Nephron (organoid): ENCODE measurements at regions not wholly inside any gene's neighbourhood (a gene's known extent, or its start where the extent isn't known, plus 50 kb on each side); places are given as distances from the start of the nearest gene placed in this dataset.

Experiments used
- H3K27ac Mint-ChIP-seq, 3 experiments: 2 replicates each; pipeline ENCODE4 v1.8.0; 2020; ENCODE audit warnings: mixed read lengths in 3 of 3, mild to moderate bottlenecking in 2 of 3, moderate library complexity in 1 of 3
- H3K27me3 Mint-ChIP-seq: 2 replicates; pipeline ENCODE4 v1.8.0; 2021; ENCODE audit warnings: low read depth, mild to moderate bottlenecking, moderate library complexity, mixed read lengths
- H3K36me3 Mint-ChIP-seq: 2 replicates; pipeline ENCODE4 v1.8.0; 2020; ENCODE audit warnings: low read depth, mixed read lengths
- H3K4me1 Mint-ChIP-seq: 2 replicates; pipeline ENCODE4 v1.8.0; 2020; ENCODE audit warnings: mixed read lengths
- H3K4me3 Mint-ChIP-seq, 3 experiments: 2 replicates each; pipeline ENCODE4 v1.8.0; 2020; ENCODE audit warnings: mild to moderate bottlenecking in 3 of 3, mixed read lengths in 3 of 3, moderate library complexity in 2 of 3
- H3K9me3 Mint-ChIP-seq: 2 replicates; pipeline ENCODE4 v1.8.0; 2020; ENCODE audit warnings: mixed read lengths
- CTCF ChIP-seq, 3 experiments: fragments of 200-600 bp; sonication (generic); IDR thresholded peaks; one replicate each; pipeline ENCODE4 v1.5.0; 2021; ENCODE audit warnings: antibody characterized with exemption in 3 of 3; ENCODE audit not compliant: unreplicated experiment in 3 of 3

- TF ChIP-seq CTCF (IDR thresholded peaks at IDR 0.05; ENCODE audit: unreplicated experiment in 3 of 3): no peak
- Mint-ChIP-seq H3K27me3 (no peaks in the 10 kb centered on the region), H3K27ac (no peak overlapping the region), H3K4me3 (no peak overlapping the region), H3K4me1 (no peaks in the 10 kb centered on the region), H3K9me3 (no peaks in the 10 kb centered on the region), H3K36me3 (no peaks in the 10 kb centered on the region)
Observed at GRCh38 chr7:85593355-85593754, 406.5 kb upstream of the SEMA3D start.

GRCh38 chr7:85587785-85588184 lies 400.9 kb upstream of the SEMA3D start:
- no peak for TF ChIP-seq CTCF (IDR thresholded peaks at IDR 0.05; ENCODE audit: unreplicated experiment in 3 of 3)
- H3K4me3 Mint-ChIP-seq: no peak overlapping the region
- no peaks in the 10 kb centered on the region for H3K9me3 Mint-ChIP-seq
- no peak overlapping the region for H3K27ac Mint-ChIP-seq
- H3K27me3 Mint-ChIP-seq: no peaks in the 10 kb centered on the region
- H3K36me3 Mint-ChIP-seq: no peaks in the 10 kb centered on the region
- no peaks in the 10 kb centered on the region for H3K4me1 Mint-ChIP-seq

GRCh38 chr7:85586091-85586490 lies 399.2 kb upstream of the SEMA3D start:
- H3K27me3 Mint-ChIP-seq: no peaks in the 10 kb centered on the region
- H3K36me3 Mint-ChIP-seq: no peaks in the 10 kb centered on the region
- H3K27ac Mint-ChIP-seq: no peak overlapping the region
- H3K9me3 Mint-ChIP-seq: no peaks in the 10 kb centered on the region
- no peak for TF ChIP-seq CTCF (IDR thresholded peaks at IDR 0.05; ENCODE audit: unreplicated experiment in 3 of 3)
- H3K4me3 Mint-ChIP-seq: no peak overlapping the region
- H3K4me1 Mint-ChIP-seq: no peaks in the 10 kb centered on the region

- no peaks in the 10 kb centered on the region for H3K9me3 Mint-ChIP-seq
- no peaks in the 10 kb centered on the region for H3K4me1 Mint-ChIP-seq
- no peak for TF ChIP-seq CTCF (IDR thresholded peaks at IDR 0.05; ENCODE audit: unreplicated experiment in 3 of 3)
Observed at GRCh38 chr7:85583131-85583953, 396.5 kb upstream of the SEMA3D start.

GRCh38 chr7:85573844-85574243 lies 387.0 kb upstream of the SEMA3D start:
- no peak overlapping the region for H3K4me3 Mint-ChIP-seq
- peaks cover 5% of the 10 kb centered on the region for H3K4me1 Mint-ChIP-seq
- TF ChIP-seq CTCF (IDR thresholded peaks at IDR 0.05; ENCODE audit: unreplicated experiment in 3 of 3): no peak
- no peaks in the 10 kb centered on the region for H3K27me3 Mint-ChIP-seq
- H3K36me3 Mint-ChIP-seq: no peaks in the 10 kb centered on the region
- no peaks in the 10 kb centered on the region for H3K9me3 Mint-ChIP-seq
- peak overlapping the region; percentile 14 to 68 (median 52) for H3K27ac Mint-ChIP-seq

More at GRCh38 chr7:85583131-85583953, 396.5 kb upstream of the SEMA3D start:
- Mint-ChIP-seq H3K27ac (no peak overlapping the region), H3K4me3 (no peak overlapping the region), H3K36me3 (no peaks in the 10 kb centered on the region), H3K27me3 (no peaks in the 10 kb centered on the region)

GRCh38 chr7:85573346-85573745 lies 386.5 kb upstream of the SEMA3D start:
- no peak overlapping the region for H3K4me3 Mint-ChIP-seq
- no peaks in the 10 kb centered on the region for H3K36me3 Mint-ChIP-seq
- H3K27me3 Mint-ChIP-seq: no peaks in the 10 kb centered on the region
- no peak for TF ChIP-seq CTCF (IDR thresholded peaks at IDR 0.05; ENCODE audit: unreplicated experiment in 3 of 3)
- H3K4me1 Mint-ChIP-seq: peaks cover 5% of the 10 kb centered on the region
- H3K9me3 Mint-ChIP-seq: no peaks in the 10 kb centered on the region
- H3K27ac Mint-ChIP-seq: peak overlapping the region; percentile 14 to 68 (median 52)
